Right lung (tissue), 2 donors: ENCODE measurements at regions not wholly inside any gene's neighbourhood (a gene's known extent, or its start where the extent isn't known, plus 50 kb on each side); places are given as distances from the start of the nearest gene placed in this dataset.
A peak's percentile ranks its signal among the peaks of the same experiment; 100 is the strongest.

Experiments
- DNase-seq, 2 donors: peaks; one replicate each; pipeline ENCODE4 v3.0.0-alpha.2; 2013

DNA sequence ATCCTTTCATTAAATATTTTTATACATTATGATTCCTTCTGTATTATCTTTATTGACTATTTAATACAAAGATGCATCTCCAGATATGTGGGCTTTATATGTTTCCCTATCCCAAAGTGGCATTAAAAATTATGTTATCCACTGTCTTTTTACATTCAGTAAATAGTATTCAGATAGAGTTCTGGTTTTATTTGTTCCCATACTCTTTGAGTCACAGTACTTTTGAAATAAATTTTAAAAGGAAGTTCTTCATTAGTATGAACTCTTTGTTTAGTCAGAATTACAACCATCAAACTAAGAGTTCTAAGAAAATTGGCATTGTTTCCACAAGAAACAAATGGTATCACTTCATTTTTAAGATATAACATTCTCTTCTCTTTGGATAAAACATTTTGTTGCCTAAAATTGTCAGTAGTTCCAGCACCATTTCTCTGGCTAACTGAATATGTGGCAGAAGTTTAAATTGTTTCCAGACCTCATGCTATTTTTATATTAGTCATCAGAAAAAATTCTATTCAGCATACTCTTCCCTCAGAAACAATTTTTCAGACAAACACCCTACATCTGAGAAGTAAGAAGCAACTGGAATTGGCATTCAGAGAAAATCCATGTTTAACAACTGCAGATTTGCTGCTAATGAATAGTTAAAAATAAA lies 88.5 kb upstream of the COL5A2 start:
- no peak for DNase-seq

DNA sequence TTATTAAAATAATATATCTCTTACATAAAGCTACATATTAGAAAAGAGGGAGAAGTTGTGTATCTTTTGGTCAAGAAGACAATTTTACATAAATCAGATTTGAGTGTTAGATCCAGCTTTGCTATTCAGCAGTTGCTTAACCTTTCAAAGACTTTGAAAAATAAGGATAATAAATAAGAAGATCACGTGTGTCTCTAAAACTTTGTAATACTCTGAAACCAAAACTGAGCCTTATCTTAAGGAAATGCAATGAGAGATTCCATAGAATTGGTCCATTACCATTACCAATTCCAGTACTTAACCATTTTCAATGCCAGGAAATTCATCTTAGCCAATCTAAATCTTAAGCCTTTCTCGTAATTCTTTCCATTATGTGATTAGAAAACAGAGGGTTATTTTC lies 89.2 kb upstream of the COL5A2 start:
- no peak for DNase-seq

- no peak for DNase-seq
Observed at GRCh38 chr2:189273734-189274133, 94.2 kb upstream of the COL5A2 start.

DNA sequence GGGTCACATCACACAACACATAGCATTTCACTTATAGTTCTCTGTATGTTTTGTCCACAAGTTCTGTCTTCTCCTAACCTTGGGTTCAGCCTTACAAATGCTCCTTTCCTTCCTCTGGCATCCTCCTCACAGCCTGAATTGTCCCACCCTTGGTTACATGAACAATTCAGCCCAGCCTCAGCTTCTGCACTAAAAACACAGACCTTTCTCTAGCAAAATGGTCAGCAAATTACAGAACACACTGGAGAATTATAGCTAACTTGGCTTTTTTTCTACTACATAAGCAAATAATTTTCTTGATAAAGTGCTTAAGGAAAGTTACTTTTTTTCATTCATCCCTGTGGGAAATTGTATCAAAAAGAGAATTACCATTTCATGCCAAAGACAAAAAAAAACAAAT lies 94.8 kb upstream of the COL5A2 start:
- DNase-seq: no peak

- peak; percentile 51 to 60 for DNase-seq
Observed at GRCh38 chr2:189276277-189276676, 96.7 kb upstream of the COL5A2 start.

GRCh38 chr2:189281201-189281600 lies 101.6 kb upstream of the COL5A2 start:
- peak; percentile 56 to 66 for DNase-seq

DNA sequence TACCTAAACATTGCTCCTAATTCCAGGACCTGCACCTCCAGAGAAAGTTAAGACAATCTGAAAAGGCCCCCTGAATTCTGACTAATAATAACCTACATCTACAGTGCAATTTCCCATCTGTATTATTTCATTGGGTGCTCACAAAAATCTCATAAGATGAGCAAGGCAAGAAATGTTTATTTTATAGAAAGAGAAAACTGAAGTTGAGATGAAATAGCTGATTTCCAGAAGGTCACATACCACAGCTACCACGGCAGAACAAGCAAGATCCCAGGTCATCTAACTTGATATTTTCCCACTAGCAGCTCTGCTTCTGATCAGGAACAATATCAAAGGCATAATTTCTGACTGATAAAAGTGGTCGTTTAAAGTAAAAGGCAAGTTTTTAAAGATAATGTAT lies 105.8 kb upstream of the COL5A2 start:
- DNase-seq: no peak

GRCh38 chr2:189285962-189286645 lies 106.5 kb upstream of the COL5A2 start:
- DNase-seq: peak in 1 of 2 donors; percentile 28

- no peak for DNase-seq
Observed at GRCh38 chr2:189287363-189287762, 107.8 kb upstream of the COL5A2 start.

DNA sequence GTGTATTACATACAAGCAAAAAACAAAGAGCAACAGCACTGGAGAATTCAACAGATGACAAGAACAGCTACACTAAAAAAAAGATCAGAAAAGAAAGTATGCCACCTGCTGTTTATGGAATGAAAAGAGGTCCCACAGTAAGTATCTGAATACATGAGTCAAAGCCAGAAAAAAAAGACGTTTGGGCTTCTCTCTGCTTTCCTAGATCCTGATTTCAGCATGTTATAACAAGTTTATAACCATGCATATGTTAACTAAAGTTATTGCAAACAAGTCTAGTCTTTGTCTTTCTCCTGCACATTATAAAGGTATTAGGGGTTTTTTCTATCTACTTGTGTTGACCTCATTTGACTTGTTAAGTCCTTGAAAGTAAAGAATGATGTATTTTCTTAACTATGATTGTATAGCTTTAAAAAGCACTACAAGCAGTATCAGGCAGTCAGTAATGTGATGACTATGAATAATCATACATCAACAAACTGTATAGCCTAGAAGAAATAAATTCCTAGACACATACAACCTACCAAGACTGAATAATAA lies 108.5 kb upstream of the COL5A2 start:
- DNase-seq: peak; percentile 43 to 63

- DNase-seq: no peak
Observed at GRCh38 chr2:189291460-189291859, 111.9 kb upstream of the COL5A2 start.

DNA sequence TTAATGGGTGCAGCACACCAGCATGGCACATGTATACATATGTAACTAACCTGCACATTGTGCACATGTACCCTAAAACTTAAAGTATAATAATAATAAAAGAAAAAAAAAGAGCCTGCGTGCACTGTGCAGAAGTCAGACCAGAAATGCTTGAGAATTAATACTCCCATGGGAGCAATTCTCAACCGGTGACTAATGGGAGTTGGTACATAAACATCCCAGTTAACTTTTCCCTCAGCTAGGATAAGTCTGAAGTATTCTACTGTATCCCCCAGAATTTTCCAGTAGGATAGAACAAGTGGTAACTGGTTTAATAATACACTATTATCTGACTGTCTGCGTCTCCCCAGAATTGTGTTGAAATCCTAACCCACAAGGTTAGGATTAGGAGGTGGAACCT lies 113.6 kb upstream of the COL5A2 start:
- no peak for DNase-seq

DNA sequence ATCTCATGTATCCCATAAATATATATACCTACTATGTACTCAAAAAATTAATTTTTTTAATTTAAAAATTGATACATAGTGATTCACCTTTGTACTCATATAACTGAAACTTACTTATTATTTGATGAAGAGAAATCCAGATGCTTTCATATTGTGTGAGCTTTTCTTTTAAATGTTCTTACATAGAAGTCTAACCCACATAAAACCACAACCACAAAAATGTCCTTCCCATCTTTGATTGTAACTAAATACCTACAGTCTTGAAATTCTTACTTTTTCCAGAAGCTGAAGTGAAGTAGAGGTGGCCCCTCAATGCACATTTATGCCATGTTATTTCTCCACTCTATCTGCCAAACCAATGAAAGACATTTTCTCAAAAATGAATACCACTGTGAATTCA lies 117.9 kb upstream of the COL5A2 start:
- no peak for DNase-seq

DNA sequence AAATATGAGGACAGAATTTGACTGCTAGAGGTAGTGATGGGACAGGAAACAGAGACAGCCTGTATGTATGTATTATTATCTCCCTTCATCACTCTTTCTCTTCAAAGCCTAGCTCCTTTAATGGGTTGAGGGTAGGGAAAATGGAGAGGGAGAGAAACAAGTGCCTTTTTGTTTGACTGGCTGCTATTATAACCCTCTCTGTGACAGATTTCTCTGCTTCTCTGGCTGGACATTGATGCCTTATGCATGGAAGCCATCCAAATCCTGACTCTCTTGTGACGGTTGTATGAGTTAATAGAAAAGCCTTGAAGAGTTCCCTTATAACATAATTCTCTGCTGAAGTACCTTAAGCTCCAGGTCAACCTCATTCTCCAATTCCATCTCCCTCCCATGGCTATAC lies 118.5 kb upstream of the COL5A2 start:
- no peak for DNase-seq

- DNase-seq: no peak
Observed at GRCh38 chr2:189298481-189298880, 118.9 kb upstream of the COL5A2 start.

GRCh38 chr2:189299974-189300373 lies 120.4 kb upstream of the COL5A2 start:
- DNase-seq: no peak

DNA sequence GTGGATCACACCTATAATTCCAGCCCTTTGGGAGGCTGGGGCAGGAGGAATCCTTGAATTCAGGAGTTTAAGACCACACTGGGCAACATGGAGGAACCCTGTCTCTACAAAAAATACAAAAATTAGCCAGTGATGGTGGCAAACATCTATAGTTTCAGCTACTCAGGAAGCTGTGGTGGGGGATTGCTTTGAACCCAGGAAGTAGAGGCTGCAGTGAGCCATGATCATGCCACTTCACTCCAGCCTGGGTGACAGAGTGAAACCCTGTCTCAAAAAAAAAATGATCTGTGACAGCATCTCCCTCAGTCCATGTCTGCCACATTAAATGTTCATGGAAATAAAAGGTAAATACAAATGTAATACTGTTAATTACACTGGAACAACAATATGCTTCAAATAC lies 121.4 kb upstream of the COL5A2 start:
- DNase-seq: no peak

DNA sequence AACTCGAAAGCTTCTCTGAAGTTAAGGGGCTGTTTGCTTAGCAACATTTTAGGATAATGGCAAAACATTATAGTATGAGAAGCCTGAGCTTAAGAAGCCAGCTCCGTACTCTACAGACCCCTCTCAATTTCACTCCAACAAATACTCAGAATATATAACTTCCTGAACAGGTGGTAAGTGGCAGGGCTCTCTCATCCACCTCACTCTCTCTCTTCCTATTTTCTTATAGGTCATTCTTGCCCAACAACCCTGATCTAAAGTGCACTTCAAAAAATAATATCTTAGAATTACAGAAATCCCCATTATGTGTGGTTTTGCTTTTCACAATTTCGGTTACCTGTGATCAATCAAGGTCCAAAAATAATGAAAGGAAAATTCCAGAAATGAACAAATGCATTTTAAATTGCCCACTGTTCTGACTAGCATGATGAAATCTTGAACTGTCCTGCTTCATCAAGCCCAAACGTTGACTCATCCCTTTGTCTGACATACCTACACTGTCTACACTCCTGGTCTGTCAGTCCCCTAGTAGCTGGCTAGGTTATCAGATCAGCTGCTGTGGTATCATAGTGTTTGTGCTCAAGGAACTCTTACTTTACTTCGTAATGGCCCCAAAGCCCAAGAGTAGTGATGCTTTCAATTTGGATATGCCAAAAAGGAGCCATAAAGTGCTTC lies 122.8 kb upstream of the COL5A2 start:
- DNase-seq: no peak

DNA sequence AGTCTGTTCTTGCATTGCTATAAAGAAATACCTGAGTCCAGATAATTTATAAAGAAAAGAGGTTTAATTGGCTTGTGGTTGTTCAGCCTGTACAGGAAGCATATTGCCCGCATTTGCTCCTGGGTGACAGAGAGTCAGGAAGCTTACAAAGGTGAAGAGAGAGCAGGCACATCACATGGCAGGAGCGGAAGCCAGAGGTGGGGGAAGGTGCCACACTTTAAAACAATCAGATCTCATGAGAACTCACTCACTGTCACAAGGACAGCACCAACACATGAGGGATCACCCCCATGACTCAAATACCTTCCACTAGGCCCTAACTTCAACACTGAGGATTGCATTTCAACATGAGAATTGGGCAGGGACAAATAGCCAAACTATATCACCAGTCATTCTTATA lies 124.8 kb upstream of the COL5A2 start:
- no peak for DNase-seq

DNA sequence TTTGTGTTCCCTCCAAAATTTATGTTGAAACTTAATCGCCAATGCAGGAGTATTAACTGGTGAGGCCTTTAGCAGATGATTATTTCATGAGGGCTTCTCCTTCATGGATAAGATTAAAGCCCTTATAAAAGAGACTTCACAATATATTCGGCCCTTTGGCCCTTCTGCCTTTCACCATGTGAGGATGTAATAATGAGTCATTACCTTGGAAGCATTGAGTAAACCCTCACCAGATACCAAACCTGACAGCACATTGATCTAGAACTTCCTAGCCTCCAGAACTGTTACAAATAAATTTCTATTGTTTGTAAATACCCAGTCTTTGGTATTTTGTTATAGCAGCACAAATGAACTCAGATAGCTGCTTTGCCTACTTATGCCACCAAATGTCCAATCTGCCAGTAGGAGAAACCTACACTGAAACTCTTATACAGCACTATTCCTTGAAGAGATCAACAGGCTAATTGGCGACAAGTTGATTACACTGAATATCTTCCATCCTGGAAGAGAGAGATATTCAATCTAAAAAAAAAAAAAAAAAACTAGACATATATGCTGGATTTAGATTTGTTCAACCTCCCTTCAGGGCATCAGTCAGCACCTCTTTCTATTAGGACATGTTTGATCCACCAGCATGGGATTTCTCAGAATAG lies 125.9 kb upstream of the COL5A2 start:
- DNase-seq: no peak

- no peak for DNase-seq
Observed at GRCh38 chr2:189306525-189306924, 127.0 kb upstream of the COL5A2 start.

- DNase-seq: no peak
Observed at GRCh38 chr2:189308056-189308790, 128.7 kb upstream of the COL5A2 start.
